Neural cell (in vitro differentiated cells): ENCODE measurements at regions not wholly inside any gene's neighbourhood (a gene's known extent, or its start where the extent isn't known, plus 50 kb on each side); places are given as distances from the start of the nearest gene placed in this dataset.
A peak's percentile ranks its signal among the peaks of the same experiment; 100 is the strongest.

Experiments
- H2AFZ ChIP-seq: fragments of 200-600, 300-800 bp; sonication (generic), shearing (Covaris generic); 2 replicates; pipeline ENCODE4 v1.6.0; 2014; ENCODE audit warnings: low read depth, mild to moderate bottlenecking, antibody characterized with exemption, low read length, moderate library complexity
- H3F3A ChIP-seq: fragments of 200-600 bp; shearing (Covaris generic); 2 replicates; pipeline ENCODE4 v1.6.1; 2016; ENCODE audit warnings: mild to moderate bottlenecking, moderate library complexity, mixed read lengths, antibody characterized with exemption, low read length; ENCODE audit not compliant: insufficient read depth, poor library complexity, severe bottlenecking
- H3K27ac ChIP-seq: fragments of 200-600, 300-800 bp; sonication (generic), shearing (Covaris generic); 2 replicates; pipeline ENCODE4 v1.5.1; 2014; ENCODE audit warnings: mild to moderate bottlenecking, low read length, moderate library complexity
- H3K27me3 ChIP-seq: fragments of 300-800, 200-600 bp; sonication (generic), shearing (Covaris generic); 2 replicates; pipeline ENCODE4 v1.6.0; 2014; ENCODE audit warnings: mild to moderate bottlenecking, low read depth, low read length, moderate library complexity; ENCODE audit not compliant: insufficient read depth
- H3K36me3 ChIP-seq: fragments of 300-800, 200-600 bp; sonication (generic), shearing (Covaris generic); 2 replicates; pipeline ENCODE4 v1.5.1; 2014; ENCODE audit warnings: mild to moderate bottlenecking, antibody characterized with exemption, low read length, moderate library complexity; ENCODE audit not compliant: insufficient read depth
- H3K4me2 ChIP-seq: fragments of 300-800, 200-600 bp; sonication (generic), shearing (Covaris generic); 2 replicates; pipeline ENCODE4 v1.6.0; 2014; ENCODE audit warnings: mild to moderate bottlenecking, low read length
- H3K4me3 ChIP-seq: fragments of 300-800, 200-600 bp; sonication (generic), shearing (Covaris generic); 2 replicates; pipeline ENCODE4 v1.5.1; 2014; ENCODE audit warnings: mild to moderate bottlenecking, low read length, moderate library complexity
- H3K79me2 ChIP-seq: fragments of 200-600 bp; shearing (Covaris generic); replicated peaks from 2 replicates; pipeline ENCODE4 v1.6.0; 2014; ENCODE audit warnings: mild to moderate bottlenecking, low read length, moderate library complexity; ENCODE audit not compliant: insufficient read depth
- H3K9ac ChIP-seq: fragments of 300-800, 200-600 bp; sonication (generic), shearing (Covaris generic); 2 replicates; pipeline ENCODE4 v1.6.1; 2016; ENCODE audit warnings: mild to moderate bottlenecking, low read length, mixed read lengths
- H3K9me2 ChIP-seq: fragments of 200-600 bp; shearing (Covaris generic); 2 replicates; pipeline ENCODE4 v1.6.1; 2016; ENCODE audit warnings: mild to moderate bottlenecking, low read length, mixed read lengths; ENCODE audit not compliant: insufficient read depth
- H3K9me3 ChIP-seq: fragments of 200-600, 300-800 bp; sonication (generic), shearing (Covaris generic); 2 replicates; pipeline ENCODE4 v1.6.1; 2016; ENCODE audit warnings: mild to moderate bottlenecking, mixed run types, low read length, moderate library complexity, mixed read lengths
- H4K20me1 ChIP-seq: fragments of 200-600 bp; shearing (Covaris generic); 2 replicates; pipeline ENCODE4 v1.6.1; 2016; ENCODE audit warnings: mild to moderate bottlenecking, mixed run types; ENCODE audit not compliant: insufficient read depth
- CTCF ChIP-seq: fragments of 450-650 bp; IDR thresholded peaks from 2 replicates; pipeline ENCODE4 v1.5.1; 2014; ENCODE audit warnings: antibody characterized with exemption, mild to moderate bottlenecking, moderate library complexity; ENCODE audit not compliant: poor library complexity, severe bottlenecking
- EP300 ChIP-seq: fragments of 450-650 bp; conservative IDR thresholded peaks from 2 replicates; pipeline ENCODE4 v1.6.1; 2014; ENCODE audit warnings: antibody characterized with exemption, mild to moderate bottlenecking, moderate library complexity; ENCODE audit not compliant: poor library complexity, severe bottlenecking
- EZH2 ChIP-seq: fragments of 200-600, 300-800 bp; shearing (Covaris generic), sonication (generic); IDR thresholded peaks from 2 replicates; pipeline ENCODE4 v1.6.1; 2014; ENCODE audit warnings: antibody characterized with exemption, low read length, borderline replicate concordance, mild to moderate bottlenecking; ENCODE audit not compliant: insufficient read depth, poor library complexity, severe bottlenecking
- MXI1 ChIP-seq: fragments of 450-650 bp; conservative IDR thresholded peaks from 2 replicates; pipeline ENCODE4 v1.6.1; 2014; ENCODE audit warnings: antibody characterized with exemption, mild to moderate bottlenecking; ENCODE audit not compliant: poor library complexity, severe bottlenecking
- POLR2AphosphoS5 ChIP-seq: IDR thresholded peaks from 2 replicates; pipeline ENCODE4 v1.6.1; 2012
- RAD21 ChIP-seq: fragments of 450-650 bp; conservative IDR thresholded peaks from 2 replicates; pipeline ENCODE4 v1.6.1; 2014; ENCODE audit warnings: antibody characterized with exemption, mild to moderate bottlenecking, moderate library complexity
- REST ChIP-seq: IDR thresholded peaks from 2 replicates; pipeline ENCODE4 v1.6.1; 2012; ENCODE audit warnings: borderline replicate concordance
- SMC3 ChIP-seq: fragments of 450-650 bp; conservative IDR thresholded peaks from 2 replicates; pipeline ENCODE4 v1.6.1; 2014; ENCODE audit warnings: antibody characterized with exemption, mild to moderate bottlenecking, moderate library complexity; ENCODE audit not compliant: poor library complexity
- TAF1 ChIP-seq: IDR thresholded peaks from 2 replicates; pipeline ENCODE4 v1.6.1; 2012; ENCODE audit warnings: low read depth

GRCh38 chrX:7996851-7997250 is 69.6 kb upstream of the PNPLA4 start:
- H2AFZ ChIP-seq: no peak overlapping the region
- no peaks in the 10 kb centered on the region for H4K20me1 ChIP-seq
- TF ChIP-seq REST (no peak), CTCF (no peak), POLR2AphosphoS5 (no peak), EP300 (no peak), MXI1 (no peak), SMC3 (no peak), EZH2 (no peak), TAF1 (no peak), RAD21 (no peak)
- no peak overlapping the region for H3K27ac ChIP-seq
- no peaks in the 10 kb centered on the region for H3K36me3 ChIP-seq
- H3K4me3 ChIP-seq: no peak overlapping the region
- H3K4me2 ChIP-seq: no peak overlapping the region
- H3K9ac ChIP-seq: no peak overlapping the region
- no peaks in the 10 kb centered on the region for H3K79me2 ChIP-seq
- H3K9me3 ChIP-seq: no peaks in the 10 kb centered on the region
- H3F3A ChIP-seq: no peaks in the 10 kb centered on the region
- H3K9me2 ChIP-seq: no peaks in the 10 kb centered on the region
- H3K27me3 ChIP-seq: no peaks in the 10 kb centered on the region

- H3K9me2 ChIP-seq: no peaks in the 10 kb centered on the region
- H3K4me2 ChIP-seq: no peak overlapping the region
- H3K4me3 ChIP-seq: no peak overlapping the region
- H3K27ac ChIP-seq: no peak overlapping the region
- H3K9ac ChIP-seq: no peak overlapping the region
- H2AFZ ChIP-seq: no peak overlapping the region
- no peaks in the 10 kb centered on the region for H3K79me2 ChIP-seq
- no peaks in the 10 kb centered on the region for H3F3A ChIP-seq
- no peaks in the 10 kb centered on the region for H4K20me1 ChIP-seq
- H3K9me3 ChIP-seq: no peaks in the 10 kb centered on the region
- no peaks in the 10 kb centered on the region for H3K27me3 ChIP-seq
- H3K36me3 ChIP-seq: no peaks in the 10 kb centered on the region
- no peak for TF ChIP-seq MXI1
- TF ChIP-seq SMC3: peak; percentile 84
- no peak for TF ChIP-seq EZH2
- TF ChIP-seq TAF1: no peak
- TF ChIP-seq POLR2AphosphoS5: no peak
- no peak for TF ChIP-seq REST
- TF ChIP-seq RAD21: peak; percentile 80
- no peak for TF ChIP-seq EP300
- TF ChIP-seq CTCF: peak; percentile 73
Measured at GRCh38 chrX:7996414-7996813, 69.2 kb upstream of the PNPLA4 start.
